ENCODE measurements at regions not wholly inside any gene's neighbourhood (a gene's known extent, or its start where the extent isn't known, plus 50 kb on each side); places are given as distances from the start of the nearest gene placed in this dataset.

DNA sequence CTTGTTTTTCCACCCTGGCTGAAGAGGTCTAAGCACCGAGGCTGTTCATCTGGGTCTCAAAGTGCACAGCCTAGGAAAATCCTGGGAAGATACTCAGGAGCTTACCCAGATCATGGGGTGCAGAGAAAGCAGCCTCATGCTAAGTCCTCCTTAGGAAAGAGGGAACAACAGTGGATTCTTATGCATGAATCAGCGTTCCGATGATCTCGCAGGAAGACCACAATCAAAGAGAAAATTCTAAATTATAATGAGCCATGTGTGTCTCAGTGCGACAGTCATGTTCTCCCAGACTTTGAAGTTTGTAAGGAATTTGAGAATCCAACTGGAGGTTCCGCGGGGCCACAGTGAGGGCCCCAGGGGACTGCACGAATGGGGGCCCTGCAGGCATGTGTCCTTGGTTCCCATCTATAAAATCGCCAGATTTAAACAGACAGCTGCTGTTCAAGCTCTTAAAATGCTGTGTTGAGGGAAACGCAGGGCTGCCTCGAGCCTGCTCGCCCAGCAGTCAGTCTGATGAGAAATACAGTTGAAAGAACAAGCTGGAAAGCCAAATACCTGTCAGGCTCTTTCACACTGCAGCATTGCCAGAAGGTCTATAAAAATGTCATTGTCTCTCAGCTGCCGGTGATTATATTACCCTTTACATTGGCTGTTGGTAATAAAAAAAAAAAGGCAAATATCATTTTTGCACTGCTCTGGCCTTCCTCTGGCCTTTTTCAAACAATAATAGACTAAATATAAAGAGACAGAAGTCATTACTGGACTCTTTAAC, 152.1 kb downstream of the PMP22 start:
- Histone ChIP-seq H3K27me3 (ENCODE audit: control insufficient read depth in 1 of 2, insufficient read depth in 2 of 2, low read length in 2 of 2) (peaks cover 2% of the 10 kb centered on the region in 2 experiments; a peak in 2 of 5 replicates), H2AFZ (ENCODE audit: low read length) (no peak overlapping the region), H3K4me1 (ENCODE audit: insufficient read depth, low read length) (no peaks in the 10 kb centered on the region), H3K4me3 (replicated peaks in 1 of 3; ENCODE audit: insufficient read depth in 1 of 3, low read depth in 2 of 3, low read length in 3 of 3) (no peak overlapping the region), H3K9me3 (ENCODE audit: low read length) (no peaks in the 10 kb centered on the region), H3K36me3 (replicated peaks in 1 of 2; ENCODE audit: control insufficient read depth in 1 of 2, insufficient read depth in 2 of 2, low read length in 2 of 2) (no peaks in the 10 kb centered on the region), H3K27ac (ENCODE audit: extremely low read length, insufficient read depth, low read length) (no peak overlapping the region), H3K79me2 (ENCODE audit: insufficient read depth, low read length) (no peaks in the 10 kb centered on the region), H3K4me2 (ENCODE audit: low read depth, low read length) (no peak overlapping the region), H4K20me1 (ENCODE audit: insufficient read depth, low read length) (no peaks in the 10 kb centered on the region), H3K9ac (ENCODE audit: insufficient read depth, low read depth, low read length) (no peak overlapping the region)
- BruUV-seq (replicated peaks) = no TSS peak
- in situ Hi-C loops (cut with HindIII; ENCODE audit: extremely low pct_ligation_motif_present, low pct_unique_long_range_greater_than_20kb) (loop anchor here (10.0 kb wide), 1 partner anchor 58 kb away; no protein-coding TSS in a partner anchor), intact Hi-C loops (cut with micrococcal nuclease; ENCODE audit: unreplicated experiment) (no loop called here)
- FAIRE-seq (no peak), DNase-seq (ENCODE audit: low spot score) (no peak), ATAC-seq (no peak)
- no peak for TF ChIP-seq HDAC1 (CRISPR knock-in tag; IDR thresholded peaks at IDR 0.05)
- TF ChIP-seq RXRB (CRISPR knock-in tag; IDR thresholded peaks at IDR 0.05; ENCODE audit: borderline replicate concordance) = no peak
- TF ChIP-seq NONO (IDR thresholded peaks at IDR 0.05) = no peak
- TF ChIP-seq NONO (CRISPR knock-in tag; conservative IDR thresholded peaks at IDR 0.05) = no peak
- TF ChIP-seq TRAFD1 (CRISPR knock-in tag; IDR thresholded peaks at IDR 0.05; ENCODE audit: borderline replicate concordance) = no peak
- TF ChIP-seq ZNF329 (CRISPR knock-in tag; IDR thresholded peaks at IDR 0.05; ENCODE audit: low read depth) = no peak
- no peak for TF ChIP-seq ZNF24 (IDR thresholded peaks at IDR 0.05)
- TF ChIP-seq, protein P1, sequence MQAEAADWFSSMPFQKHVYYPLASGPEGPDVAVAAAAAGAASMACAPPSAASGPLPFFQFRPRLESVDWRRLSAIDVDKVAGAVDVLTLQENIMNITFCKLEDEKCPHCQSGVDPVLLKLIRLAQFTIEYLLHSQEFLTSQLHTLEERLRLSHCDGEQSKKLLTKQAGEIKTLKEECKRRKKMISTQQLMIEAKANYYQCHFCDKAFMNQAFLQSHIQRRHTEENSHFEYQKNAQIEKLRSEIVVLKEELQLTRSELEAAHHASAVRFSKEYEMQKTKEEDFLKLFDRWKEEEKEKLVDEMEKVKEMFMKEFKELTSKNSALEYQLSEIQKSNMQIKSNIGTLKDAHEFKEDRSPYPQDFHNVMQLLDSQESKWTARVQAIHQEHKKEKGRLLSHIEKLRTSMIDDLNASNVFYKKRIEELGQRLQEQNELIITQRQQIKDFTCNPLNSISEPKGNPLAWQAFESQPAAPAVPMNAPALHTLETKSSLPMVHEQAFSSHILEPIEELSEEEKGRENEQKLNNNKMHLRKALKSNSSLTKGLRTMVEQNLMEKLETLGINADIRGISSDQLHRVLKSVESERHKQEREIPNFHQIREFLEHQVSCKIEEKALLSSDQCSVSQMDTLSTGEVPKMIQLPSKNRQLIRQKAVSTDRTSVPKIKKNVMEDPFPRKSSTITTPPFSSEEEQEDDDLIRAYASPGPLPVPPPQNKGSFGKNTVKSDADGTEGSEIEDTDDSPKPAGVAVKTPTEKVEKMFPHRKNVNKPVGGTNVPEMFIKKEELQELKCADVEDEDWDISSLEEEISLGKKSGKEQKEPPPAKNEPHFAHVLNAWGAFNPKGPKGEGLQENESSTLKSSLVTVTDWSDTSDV (CRISPR knock-in tag; IDR thresholded peaks at IDR 0.05) = no peak
- WGBS (ENCODE audit: low lambda C conversion rate) = 25% methylated on average over 13 of the region's 13 CpGs
- CTCF ChIA-PET (ENCODE audit: low intra/inter-chr PET ratio, low total read pairs) = no interaction called here
- POLR2A ChIA-PET = no interaction called here

All from HepG2 (cell line).